A549 (cell line): ENCODE measurements at regions not wholly inside any gene's neighbourhood (a gene's known extent, or its start where the extent isn't known, plus 50 kb on each side); places are given as distances from the start of the nearest gene placed in this dataset.

Experiments used
- ATAC-seq, 2 experiments: fragments of 200-7000 bp in 1 of 2; fragments of >200 bp in 1 of 2; cut with Nextera tagmentation in 1 of 2; cut with Tn5 transposase in 1 of 2; 3 replicates each; pipeline versions ENCODE4 v1.8.0 to v1.9.1; 2018 to 2020; ENCODE audit warnings: mild to moderate bottlenecking in 1 of 2, moderate library complexity in 1 of 2
- CTCF ChIA-PET: fragments of 300-600 bp; sonication (Branson Sonifier 250); formaldehyde crosslinking; extraction: SDS; loops from one replicate; lab custom pipeline; 2021; ENCODE audit warnings: antibody characterized with exemption, inconsistent platforms; lab: Yijun Ruan, JAX
- POLR2A ChIA-PET: fragments of 350-600 bp; formaldehyde crosslinking; extraction: SDS; loops from one replicate; lab custom pipeline; 2021; ENCODE audit warnings: antibody characterized with exemption, inconsistent platforms; lab: Yijun Ruan, JAX
- DNase-seq, 2 experiments: peaks; one replicate each; pipeline versions ENCODE4 v3.0.0 to v3.0.0-alpha.2; 2011 to 2016; ENCODE audit warnings: low read depth in 1 of 2, low spot score in 1 of 2
- FAIRE-seq: peaks from 2 replicates; lab custom pipeline; 2011; peaks lifted over from hg19 to GRCh38; lab: Jason Lieb, UNC
- H3K27ac ChIP-seq, 2 experiments: fragments of >200 bp; sonication (Bioruptor Twin); formaldehyde crosslinking; 3 replicates each; pipeline ENCODE4 v1.5.1; 2016 to 2017
- H3K4me1 ChIP-seq: fragments of >200 bp; sonication (Bioruptor Twin); formaldehyde crosslinking; 3 replicates; pipeline ENCODE4 v1.6.1; 2016
- H3K4me2 ChIP-seq: fragments of >200 bp; sonication (Bioruptor Twin); formaldehyde crosslinking; 3 replicates; pipeline ENCODE4 v1.6.1; 2016
- H3K4me3 ChIP-seq: fragments of >200 bp; sonication (Bioruptor Twin); formaldehyde crosslinking; 3 replicates; pipeline ENCODE4 v1.5.1; 2016
- H3K9me3 ChIP-seq: fragments of >200 bp; sonication (Bioruptor Twin); formaldehyde crosslinking; 3 replicates; pipeline ENCODE4 v1.6.1; 2016
- BCL3 ChIP-seq: fragments of >200 bp; sonication (Bioruptor Twin); formaldehyde crosslinking; IDR thresholded peaks from 3 replicates; pipeline ENCODE4 v1.6.1; 2016
- BHLHE40 ChIP-seq: IDR thresholded peaks from 2 replicates; pipeline ENCODE4 v1.6.1; 2012; ENCODE audit warnings: low read depth, low read length, inconsistent platforms
- CHD2 ChIP-seq: fragments of 150-350 bp; IDR thresholded peaks from 2 replicates; pipeline ENCODE4 v1.6.1; 2014; ENCODE audit warnings: low read length; ENCODE audit not compliant: partially characterized antibody
- CHD4 ChIP-seq: fragments of 200-600 bp; sonication (generic); IDR thresholded peaks from 2 replicates; pipeline ENCODE4 v1.6.1; 2016; ENCODE audit warnings: antibody characterized with exemption, mild to moderate bottlenecking, borderline replicate concordance
- ELK1 ChIP-seq: fragments of 150-350 bp; IDR thresholded peaks from 2 replicates; pipeline ENCODE4 v1.6.1; 2014; ENCODE audit warnings: low read depth, mild to moderate bottlenecking, low read length
- EP300 ChIP-seq, 2 experiments: fragments of >200 bp; sonication (Bioruptor Twin); formaldehyde crosslinking; IDR thresholded peaks; 2 replicates in 1 of 2; 3 replicates in 1 of 2; pipeline ENCODE4 v1.6.1; 2016 to 2017
- FOSB ChIP-seq: fragments of 250-450 bp; sonication (Bioruptor Pico); IDR thresholded peaks from 2 replicates; pipeline ENCODE4 v1.5.0; 2020; ENCODE audit warnings: mild to moderate bottlenecking, moderate library complexity
- HES2 ChIP-seq: fragments of >200 bp; sonication (Bioruptor Twin); formaldehyde crosslinking; IDR thresholded peaks from 2 replicates; pipeline ENCODE4 v1.6.1; 2016
- HEYL ChIP-seq: fragments of 250-450 bp; sonication (Bioruptor Pico); IDR thresholded peaks from 2 replicates; pipeline ENCODE4 v1.8.0; 2021; ENCODE audit warnings: mild to moderate bottlenecking, moderate library complexity
- HMGXB4 ChIP-seq: fragments of 250-450 bp; sonication (Bioruptor Pico); IDR thresholded peaks from 2 replicates; pipeline ENCODE4 v1.5.0; 2021; ENCODE audit warnings: mild to moderate bottlenecking, moderate library complexity, borderline replicate concordance
- HOXA7 ChIP-seq: fragments of 250-450 bp; sonication (Bioruptor Pico); IDR thresholded peaks from 2 replicates; pipeline ENCODE4 v1.5.0; 2020; ENCODE audit warnings: mild to moderate bottlenecking, moderate library complexity
- JUN ChIP-seq, 2 experiments: fragments of >200 bp; sonication (Bioruptor Twin); formaldehyde crosslinking; IDR thresholded peaks; 2 replicates in 1 of 2; 3 replicates in 1 of 2; pipeline ENCODE4 v1.6.1; 2016 to 2017
- KDM1A ChIP-seq: fragments of 200-600 bp; sonication (generic); IDR thresholded peaks from 2 replicates; pipeline ENCODE4 v1.6.1; 2016; ENCODE audit warnings: low read depth, mild to moderate bottlenecking
- KDM5A ChIP-seq: fragments of 200-600 bp; sonication (generic); IDR thresholded peaks from 2 replicates; pipeline ENCODE4 v1.6.1; 2016; ENCODE audit warnings: antibody characterized with exemption, mild to moderate bottlenecking
- MAFK ChIP-seq: fragments of 450-650 bp; IDR thresholded peaks from 2 replicates; pipeline ENCODE4 v1.6.1; 2014; ENCODE audit not compliant: partially characterized antibody
- MAZ ChIP-seq: fragments of 150-350 bp; IDR thresholded peaks from 2 replicates; pipeline ENCODE4 v1.6.1; 2014; ENCODE audit warnings: antibody characterized with exemption, low read depth, low read length, borderline replicate concordance
- NPAS2 ChIP-seq: fragments of 250-450 bp; sonication (Bioruptor Pico); IDR thresholded peaks from 2 replicates; pipeline ENCODE4 v1.8.0; 2022; ENCODE audit warnings: mild to moderate bottlenecking, moderate library complexity, borderline replicate concordance
- PHF8 ChIP-seq: fragments of 200-600 bp; sonication (generic); IDR thresholded peaks from 2 replicates; pipeline ENCODE4 v1.6.1; 2016; ENCODE audit warnings: low read depth, mild to moderate bottlenecking, antibody characterized with exemption, moderate library complexity, borderline replicate concordance
- POLR2A ChIP-seq: IDR thresholded peaks from 2 replicates; pipeline ENCODE4 v1.6.1; 2012; ENCODE audit warnings: mild to moderate bottlenecking, low read length
- RCOR1 ChIP-seq: fragments of 150-350 bp; IDR thresholded peaks from 2 replicates; pipeline ENCODE4 v1.6.1; 2014; ENCODE audit warnings: antibody characterized with exemption, low read length, low read depth
- RFX5 ChIP-seq: fragments of 450-650 bp; IDR thresholded peaks from 2 replicates; pipeline ENCODE4 v1.7.1; 2014; ENCODE audit warnings: antibody characterized with exemption, mild to moderate bottlenecking, moderate library complexity
- RNF2 ChIP-seq: fragments of 200-600 bp; sonication (generic); IDR thresholded peaks from 2 replicates; pipeline ENCODE4 v1.6.1; 2016; ENCODE audit warnings: low read depth, mild to moderate bottlenecking, antibody characterized with exemption, moderate library complexity, borderline replicate concordance
- SMC3 ChIP-seq: fragments of >200 bp; sonication (Bioruptor Twin); formaldehyde crosslinking; IDR thresholded peaks from 3 replicates; pipeline ENCODE4 v1.6.1; 2018; ENCODE audit warnings: inconsistent platforms
- TP53 ChIP-seq: fragments of 250-450 bp; sonication (Bioruptor Pico); IDR thresholded peaks from 2 replicates; pipeline ENCODE4 v1.5.0; 2021; ENCODE audit warnings: mild to moderate bottlenecking, moderate library complexity
- ZFP36 ChIP-seq: fragments of 450-650 bp; IDR thresholded peaks from 2 replicates; pipeline ENCODE4 v1.6.1; 2014; ENCODE audit warnings: borderline replicate concordance; ENCODE audit not compliant: partially characterized antibody
- ZNF302 ChIP-seq: fragments of 250-450 bp; sonication (Bioruptor Pico); IDR thresholded peaks from 2 replicates; pipeline ENCODE4 v1.9.0; 2021; ENCODE audit warnings: inconsistent platforms, mild to moderate bottlenecking, moderate library complexity
- WGBS: methylation state at CpG from one replicate; pipeline ENCODE4 v1.1.6; 2017; ENCODE audit errors: missing lambda C conversion rate; 5-methylcytosine and 5-hydroxymethylcytosine counted together
- TF ChIP-seq, protein P1 (sequence below): fragments of >200 bp; sonication (Bioruptor Twin); formaldehyde crosslinking; IDR thresholded peaks from 3 replicates; pipeline ENCODE4 v1.5.1; 2016
- TF ChIP-seq, protein P2 (sequence below): fragments of 200-600 bp; sonication (generic); IDR thresholded peaks from 2 replicates; pipeline ENCODE4 v1.6.1; 2016; ENCODE audit warnings: antibody characterized with exemption, mild to moderate bottlenecking, moderate library complexity

GRCh38 chr2:125216321-125216720 lies 1191.2 kb downstream of the CNTNAP5 start:
- ChIA-PET POLR2A (no interaction called here), CTCF (no interaction called here)
- DNase-seq (no peak), FAIRE-seq (no peak), ATAC-seq (no peak)
- H3K4me2 ChIP-seq, result no peak overlapping the region
- no peak overlapping the region for H3K4me3 ChIP-seq
- H3K9me3 ChIP-seq, result no peaks in the 10 kb centered on the region; the same call in 2 of the 3 replicates
- TF ChIP-seq, protein P1, sequence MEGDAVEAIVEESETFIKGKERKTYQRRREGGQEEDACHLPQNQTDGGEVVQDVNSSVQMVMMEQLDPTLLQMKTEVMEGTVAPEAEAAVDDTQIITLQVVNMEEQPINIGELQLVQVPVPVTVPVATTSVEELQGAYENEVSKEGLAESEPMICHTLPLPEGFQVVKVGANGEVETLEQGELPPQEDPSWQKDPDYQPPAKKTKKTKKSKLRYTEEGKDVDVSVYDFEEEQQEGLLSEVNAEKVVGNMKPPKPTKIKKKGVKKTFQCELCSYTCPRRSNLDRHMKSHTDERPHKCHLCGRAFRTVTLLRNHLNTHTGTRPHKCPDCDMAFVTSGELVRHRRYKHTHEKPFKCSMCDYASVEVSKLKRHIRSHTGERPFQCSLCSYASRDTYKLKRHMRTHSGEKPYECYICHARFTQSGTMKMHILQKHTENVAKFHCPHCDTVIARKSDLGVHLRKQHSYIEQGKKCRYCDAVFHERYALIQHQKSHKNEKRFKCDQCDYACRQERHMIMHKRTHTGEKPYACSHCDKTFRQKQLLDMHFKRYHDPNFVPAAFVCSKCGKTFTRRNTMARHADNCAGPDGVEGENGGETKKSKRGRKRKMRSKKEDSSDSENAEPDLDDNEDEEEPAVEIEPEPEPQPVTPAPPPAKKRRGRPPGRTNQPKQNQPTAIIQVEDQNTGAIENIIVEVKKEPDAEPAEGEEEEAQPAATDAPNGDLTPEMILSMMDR, result no peak
- TF ChIP-seq BHLHE40 (no peak), KDM5A (no peak), POLR2A (no peak), JUN (IDR thresholded peaks at IDR 0.05) (no peak), MAZ (no peak), HOXA7 (CRISPR knock-in tag) (no peak), RCOR1 (no peak), FOSB (CRISPR knock-in tag) (no peak), TP53 (no peak), HES2 (no peak), ZNF302 (no peak), ZFP36 (no peak), RFX5 (no peak), EP300 (IDR thresholded peaks at IDR 0.05) (no peak), BCL3 (no peak), HEYL (CRISPR knock-in tag) (no peak)
- TF ChIP-seq, protein P2, sequence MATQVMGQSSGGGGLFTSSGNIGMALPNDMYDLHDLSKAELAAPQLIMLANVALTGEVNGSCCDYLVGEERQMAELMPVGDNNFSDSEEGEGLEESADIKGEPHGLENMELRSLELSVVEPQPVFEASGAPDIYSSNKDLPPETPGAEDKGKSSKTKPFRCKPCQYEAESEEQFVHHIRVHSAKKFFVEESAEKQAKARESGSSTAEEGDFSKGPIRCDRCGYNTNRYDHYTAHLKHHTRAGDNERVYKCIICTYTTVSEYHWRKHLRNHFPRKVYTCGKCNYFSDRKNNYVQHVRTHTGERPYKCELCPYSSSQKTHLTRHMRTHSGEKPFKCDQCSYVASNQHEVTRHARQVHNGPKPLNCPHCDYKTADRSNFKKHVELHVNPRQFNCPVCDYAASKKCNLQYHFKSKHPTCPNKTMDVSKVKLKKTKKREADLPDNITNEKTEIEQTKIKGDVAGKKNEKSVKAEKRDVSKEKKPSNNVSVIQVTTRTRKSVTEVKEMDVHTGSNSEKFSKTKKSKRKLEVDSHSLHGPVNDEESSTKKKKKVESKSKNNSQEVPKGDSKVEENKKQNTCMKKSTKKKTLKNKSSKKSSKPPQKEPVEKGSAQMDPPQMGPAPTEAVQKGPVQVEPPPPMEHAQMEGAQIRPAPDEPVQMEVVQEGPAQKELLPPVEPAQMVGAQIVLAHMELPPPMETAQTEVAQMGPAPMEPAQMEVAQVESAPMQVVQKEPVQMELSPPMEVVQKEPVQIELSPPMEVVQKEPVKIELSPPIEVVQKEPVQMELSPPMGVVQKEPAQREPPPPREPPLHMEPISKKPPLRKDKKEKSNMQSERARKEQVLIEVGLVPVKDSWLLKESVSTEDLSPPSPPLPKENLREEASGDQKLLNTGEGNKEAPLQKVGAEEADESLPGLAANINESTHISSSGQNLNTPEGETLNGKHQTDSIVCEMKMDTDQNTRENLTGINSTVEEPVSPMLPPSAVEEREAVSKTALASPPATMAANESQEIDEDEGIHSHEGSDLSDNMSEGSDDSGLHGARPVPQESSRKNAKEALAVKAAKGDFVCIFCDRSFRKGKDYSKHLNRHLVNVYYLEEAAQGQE, result no peak
- no peaks in the 10 kb centered on the region for H3K4me1 ChIP-seq
- H3K27ac ChIP-seq, result no peak overlapping the region

DNA sequence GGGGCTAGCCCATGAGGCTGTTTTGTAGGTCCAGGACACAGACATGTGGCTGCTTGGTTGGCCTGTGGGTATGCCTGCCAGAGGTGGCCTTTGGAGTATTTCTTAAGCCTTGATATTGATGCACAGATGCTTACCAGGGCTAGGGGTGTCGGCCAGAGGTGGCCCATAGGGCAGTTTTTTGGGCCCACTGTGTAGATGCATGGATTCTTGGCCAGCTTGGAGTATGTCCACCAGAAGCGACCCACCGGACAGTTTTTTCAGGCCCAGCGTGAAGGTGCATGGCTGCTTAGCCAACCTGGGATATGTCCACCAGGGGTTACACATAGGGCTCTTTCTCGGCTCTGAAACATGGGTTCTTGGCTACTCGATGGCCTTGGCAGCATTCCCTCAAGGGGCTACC lies 1199.1 kb downstream of the CNTNAP5 start:
- CTCF ChIA-PET, result no interaction called here
- ATAC-seq, result no peak
- no peak overlapping the region for H3K27ac ChIP-seq
- H3K4me2 ChIP-seq, result no peak overlapping the region
- H3K4me3 ChIP-seq, result no peak overlapping the region
- no peaks in the 10 kb centered on the region for H3K4me1 ChIP-seq
- no peak for FAIRE-seq
- H3K9me3 ChIP-seq, result no peaks in the 10 kb centered on the region
- POLR2A ChIA-PET, result no interaction called here
- DNase-seq, result no peak
- WGBS, result 26% methylated on average over 6 of the region's 6 CpGs
- TF ChIP-seq BCL3 (no peak), PHF8 (no peak), KDM1A (no peak), RFX5 (no peak), ELK1 (no peak), HOXA7 (CRISPR knock-in tag) (no peak), RNF2 (no peak), POLR2A (no peak), MAFK (no peak), CHD2 (no peak), CHD4 (no peak), TP53 (no peak), HMGXB4 (no peak), NPAS2 (no peak), SMC3 (no peak)
